DMS53 treated with DMSO at 0.1 percent for 48 hours (cell line): ENCODE measurements at regions not wholly inside any gene's neighbourhood (a gene's known extent, or its start where the extent isn't known, plus 50 kb on each side); places are given as distances from the start of the nearest gene placed in this dataset.

Experiments used
- DNase-seq: peaks from one replicate; lab custom pipeline; 2025; ENCODE audit not compliant: unreplicated experiment; lab: John Stamatoyannopoulos, UW

- DNase-seq = no peak
Observed at GRCh38 chr5:176711883-176712282, 64.6 kb downstream of the TSPAN17 start.

DNA sequence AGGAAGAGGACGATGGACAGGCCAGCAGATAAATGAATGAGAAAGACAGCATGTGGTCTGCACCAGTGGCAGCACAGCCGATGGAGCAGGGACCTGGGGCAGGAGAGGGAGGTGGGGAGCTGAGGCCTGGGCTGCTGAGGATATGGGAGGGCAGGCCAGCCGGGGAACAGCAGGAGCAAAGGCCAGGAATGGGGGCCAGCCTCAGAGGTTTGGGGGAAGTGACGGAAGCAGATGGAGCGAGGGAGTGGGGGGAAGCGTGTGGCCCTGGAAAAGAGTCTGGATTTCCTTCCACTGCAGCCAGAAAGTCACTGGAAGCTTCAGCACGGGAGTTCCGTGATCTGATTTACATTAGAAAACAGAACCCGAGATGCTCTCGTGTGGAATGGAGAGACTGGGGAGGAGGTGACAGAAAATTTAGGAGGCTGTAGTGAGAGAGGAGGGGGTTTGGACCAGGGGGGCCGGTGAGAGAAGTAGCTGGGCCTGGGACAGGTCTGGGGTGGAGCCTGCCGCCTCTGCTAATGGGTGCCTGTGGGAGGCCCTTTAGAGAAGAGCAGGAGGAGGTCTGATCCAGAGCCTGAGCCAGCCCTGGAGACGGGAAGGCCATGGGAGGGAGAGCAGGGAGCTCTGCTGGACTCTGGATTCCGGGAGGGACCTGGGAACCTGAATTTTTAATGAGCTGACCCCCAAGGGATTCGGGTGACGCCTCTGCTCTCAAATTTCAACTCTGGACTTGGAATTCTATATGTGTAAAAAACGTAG is 65.4 kb downstream of the TSPAN17 start:
- no peak for DNase-seq

GRCh38 chr5:176713409-176713808 is 66.1 kb downstream of the TSPAN17 start:
- no peak for DNase-seq

DNA sequence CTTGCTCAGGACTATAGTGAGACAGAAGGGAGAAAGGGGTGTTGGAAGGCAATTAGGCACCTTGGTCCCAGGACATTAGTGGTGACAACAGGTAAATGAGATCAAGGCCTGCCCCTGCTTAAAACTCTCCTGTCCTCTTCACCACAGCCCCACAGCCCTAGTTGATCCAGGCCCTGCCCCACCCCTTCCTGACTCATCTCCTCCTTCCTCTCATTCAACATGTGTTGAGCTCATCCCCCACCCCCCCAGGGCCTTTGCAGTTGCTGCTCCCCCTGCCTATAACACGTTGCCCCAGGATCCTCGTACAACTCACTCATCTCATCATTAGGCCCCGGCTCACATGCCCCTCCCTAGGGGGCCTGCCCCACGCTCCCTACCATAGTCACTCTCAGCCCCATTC is 66.8 kb downstream of the TSPAN17 start:
- no peak for DNase-seq

GRCh38 chr5:176716320-176716719 is 69.0 kb downstream of the TSPAN17 start:
- DNase-seq = peak; percentile 21

DNA sequence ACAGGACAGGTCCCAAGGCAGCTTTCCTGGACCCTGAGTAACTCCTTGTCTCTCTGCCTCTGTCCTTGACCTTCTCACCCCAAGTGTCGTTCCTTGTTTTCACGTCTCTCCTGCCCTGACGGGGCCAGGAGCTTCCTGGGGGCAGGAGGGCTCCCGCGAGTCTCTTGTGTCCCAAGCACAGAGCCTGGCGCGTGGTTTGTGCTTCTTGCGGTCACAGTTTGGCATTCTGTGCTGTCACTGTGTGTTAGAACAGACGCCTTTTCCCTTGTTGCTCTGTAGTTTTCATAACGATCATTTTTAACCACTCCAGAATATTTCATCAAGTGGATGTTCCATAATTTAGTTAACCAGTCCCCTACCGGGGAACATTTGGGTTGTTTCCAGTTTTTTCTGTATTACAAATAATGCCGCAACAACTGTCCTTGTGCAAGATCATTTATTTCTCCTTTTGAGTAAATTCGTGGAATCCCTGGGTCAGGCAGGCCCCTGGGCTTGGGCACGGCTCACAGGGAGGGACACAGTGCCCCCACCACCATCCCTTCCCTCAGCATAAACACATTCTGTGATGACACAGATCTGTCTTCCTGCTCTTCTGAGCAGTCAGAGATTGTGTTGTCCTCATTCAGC is 71.9 kb downstream of the TSPAN17 start:
- no peak for DNase-seq

DNA sequence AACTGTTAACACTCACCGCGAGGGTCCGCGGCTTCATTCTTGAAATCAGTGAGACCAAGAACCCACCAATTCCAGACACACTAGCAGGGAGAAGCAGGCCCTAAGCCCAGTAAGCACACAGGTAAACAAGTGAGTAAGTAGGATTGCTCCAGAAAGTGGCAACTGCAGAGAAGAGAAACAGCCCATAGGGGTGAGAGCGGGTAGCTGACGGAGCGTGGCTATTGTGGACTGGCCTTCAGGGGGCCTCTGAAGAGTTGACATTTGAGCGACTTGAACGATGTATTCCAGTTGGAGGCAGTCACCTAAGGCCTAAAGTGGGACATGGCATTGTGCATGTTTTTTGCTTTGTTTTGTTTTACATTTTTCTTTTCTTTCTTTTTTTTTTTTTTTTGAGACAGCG is 74.2 kb downstream of the TSPAN17 start:
- DNase-seq = no peak

DNA sequence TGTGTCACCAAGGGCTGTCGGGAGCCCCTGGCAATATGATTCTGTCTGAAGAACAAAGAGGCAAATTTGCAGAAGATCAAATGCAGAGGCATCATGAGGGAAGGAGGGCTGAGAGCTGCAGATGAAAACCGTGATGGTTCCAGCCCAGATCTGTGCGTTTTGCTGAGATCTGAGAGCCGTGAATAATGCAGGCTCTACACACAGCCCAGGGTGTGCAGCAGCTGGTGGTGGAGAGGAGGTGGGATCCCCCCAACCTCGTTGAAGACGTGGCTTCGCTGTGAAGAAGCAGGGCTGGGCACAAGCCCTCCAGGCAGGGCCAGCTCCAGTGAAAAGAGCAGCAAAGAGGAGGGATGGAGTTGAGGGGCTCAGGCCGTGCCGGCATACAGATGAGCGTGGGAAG is 75.5 kb downstream of the TSPAN17 start:
- DNase-seq = no peak

DNA sequence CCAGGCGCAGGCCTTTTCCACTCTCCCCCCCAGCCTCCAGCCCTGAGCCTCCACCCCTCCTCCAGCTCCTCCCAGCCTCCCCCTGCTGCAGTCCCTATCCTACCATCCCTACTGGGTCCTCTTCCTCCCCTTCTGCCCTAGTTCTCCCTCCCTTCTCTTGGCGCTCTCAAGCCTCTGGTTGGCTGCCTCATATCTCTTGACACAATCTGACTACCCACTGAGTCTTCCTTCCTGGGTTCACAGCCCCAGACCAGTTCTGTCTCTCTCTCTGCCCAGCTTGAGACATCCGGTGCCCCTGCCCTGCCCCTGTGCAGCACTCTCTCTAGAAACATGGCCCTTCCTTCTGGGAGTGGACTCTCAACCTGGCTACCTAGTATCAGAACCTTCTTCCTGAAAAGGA is 76.2 kb downstream of the TSPAN17 start:
- no peak for DNase-seq

- DNase-seq = no peak
Observed at GRCh38 chr5:176724472-176724871, 77.2 kb downstream of the TSPAN17 start.

DNA sequence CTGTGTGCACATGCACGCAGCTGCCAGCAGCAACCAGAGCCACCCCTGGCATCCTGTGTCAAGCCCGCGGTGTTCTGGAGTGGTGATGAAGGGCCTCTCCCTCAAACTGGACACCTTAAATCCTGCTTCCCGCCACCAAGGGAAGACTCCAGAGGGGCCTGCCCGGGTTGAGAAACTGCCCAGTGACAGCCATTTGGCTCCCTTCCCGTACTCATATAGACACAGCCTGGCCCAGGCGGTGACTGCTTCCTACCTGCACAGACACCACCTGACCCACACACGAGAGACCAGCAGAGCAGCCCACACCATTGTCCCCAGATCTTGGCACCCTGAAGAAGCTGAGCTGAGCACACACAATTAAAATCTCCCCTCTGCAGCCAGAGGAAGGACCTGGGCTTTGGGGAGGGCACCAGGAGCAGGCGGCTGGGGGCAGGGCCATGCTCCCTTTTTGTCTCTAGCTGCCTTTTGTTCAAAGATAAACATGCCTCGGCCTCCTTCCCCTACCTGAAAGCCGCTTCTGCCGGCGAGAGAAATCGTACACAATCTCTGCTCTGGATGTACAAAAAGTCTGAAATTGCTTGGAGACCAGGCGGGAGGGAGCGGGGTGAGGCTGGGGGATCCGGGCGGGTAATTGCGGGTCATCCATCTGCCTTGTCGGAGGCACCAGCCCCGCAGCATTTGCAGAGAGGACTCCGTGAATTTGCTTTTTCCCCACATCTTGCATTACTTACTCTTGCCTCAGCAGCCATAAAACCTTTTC is 78.4 kb downstream of the TSPAN17 start:
- peak; percentile 15 for DNase-seq

- DNase-seq = no peak
Observed at GRCh38 chr5:176726746-176727527, 79.7 kb downstream of the TSPAN17 start.

DNA sequence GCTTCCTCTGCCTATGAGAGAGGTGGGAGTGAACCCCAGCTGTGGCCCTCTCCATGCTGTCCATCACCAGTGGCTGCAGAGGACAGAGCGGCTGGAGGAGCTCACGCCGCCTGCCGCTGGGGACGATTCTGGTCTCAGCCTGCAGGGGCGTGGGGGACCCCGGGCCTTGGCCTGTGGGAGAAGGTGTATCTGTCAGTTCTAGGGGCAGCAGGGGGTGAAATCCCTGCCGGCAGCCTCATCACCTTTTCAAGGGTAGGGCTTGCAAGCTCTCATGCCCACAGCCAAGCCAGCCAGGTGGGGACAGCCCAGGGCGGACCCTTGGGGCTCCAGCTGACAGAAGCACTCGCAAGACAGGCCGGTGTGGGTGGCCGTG is 80.2 kb downstream of the TSPAN17 start:
- no peak for DNase-seq

DNA sequence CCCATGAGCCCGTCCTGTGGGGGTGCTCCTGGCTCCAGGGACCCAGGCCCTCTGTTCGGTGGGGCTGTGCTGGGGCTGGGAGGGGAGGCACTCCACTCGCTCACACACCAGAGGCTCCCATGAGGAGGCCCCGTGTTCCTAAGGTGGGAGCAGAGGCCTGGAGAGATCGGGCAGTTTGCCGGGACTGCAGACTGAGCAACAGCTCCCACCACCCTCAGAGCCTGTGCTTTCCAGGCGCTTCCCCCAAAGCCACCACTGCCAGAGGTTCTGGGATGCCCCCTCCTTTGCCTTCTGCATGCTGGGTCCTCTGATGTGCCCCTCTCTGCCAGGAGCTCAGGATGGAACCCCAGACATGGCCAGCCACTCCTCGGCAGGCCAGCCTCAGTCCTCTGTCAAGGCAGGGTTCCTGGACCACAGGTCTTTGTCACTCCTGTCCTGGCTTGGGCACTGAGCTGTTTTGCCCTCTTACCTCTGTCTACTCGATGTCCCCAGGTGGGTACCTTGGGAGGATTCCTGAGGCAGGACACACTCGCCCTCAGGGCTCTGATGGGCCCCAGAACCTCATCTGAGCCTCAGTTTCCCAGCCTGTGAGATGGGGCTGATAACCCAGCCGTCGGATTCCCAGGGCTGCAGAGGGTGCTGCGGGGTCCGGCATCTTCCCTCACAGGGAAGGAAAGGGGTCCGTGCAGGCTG is 80.8 kb downstream of the TSPAN17 start:
- DNase-seq = no peak

GRCh38 chr5:176728831-176729251 is 81.5 kb upstream of the UNC5A start:
- DNase-seq = no peak

- no peak for DNase-seq
Observed at GRCh38 chr5:176730815-176731475, 79.4 kb upstream of the UNC5A start.

- DNase-seq = no peak
Observed at GRCh38 chr5:176731506-176732160, 78.7 kb upstream of the UNC5A start.

- no peak for DNase-seq
Observed at GRCh38 chr5:176732306-176732705, 78.1 kb upstream of the UNC5A start.

DNA sequence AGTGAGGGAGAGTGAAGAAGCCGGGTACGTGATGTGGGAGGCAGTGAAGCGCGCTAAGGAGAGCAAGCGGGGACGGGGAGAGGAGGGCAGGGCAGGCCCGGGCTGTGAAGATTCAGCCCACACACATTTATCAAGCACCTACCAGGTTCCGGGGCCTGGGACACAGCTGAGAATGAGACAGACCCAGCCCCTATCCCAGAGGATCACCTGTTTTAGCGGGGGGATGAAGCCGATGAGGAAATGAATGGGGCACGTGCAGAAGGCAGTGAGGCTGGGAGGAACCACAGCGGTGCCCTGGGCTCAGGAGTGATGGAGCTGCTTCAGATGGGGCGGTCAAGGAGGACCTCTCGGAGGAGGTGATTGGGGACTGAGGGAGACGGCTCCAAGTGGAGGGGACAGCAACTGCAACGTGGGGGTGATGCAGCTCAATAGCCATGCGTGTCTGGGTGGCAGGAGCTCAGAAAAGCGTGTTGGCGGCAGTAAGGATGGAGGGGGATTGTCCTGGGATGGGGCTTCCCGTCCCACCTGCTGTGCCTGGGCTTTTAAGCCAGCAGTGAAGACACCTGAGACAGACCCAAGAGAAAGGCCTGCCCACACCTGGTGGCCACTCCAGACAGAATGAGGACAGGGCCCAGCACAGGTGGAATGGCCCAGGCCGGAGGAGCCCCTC is 77.5 kb upstream of the UNC5A start:
- no peak for DNase-seq
